HG03064 (cell line): ENCODE measurements at regions not wholly inside any gene's neighbourhood (a gene's known extent, or its start where the extent isn't known, plus 50 kb on each side); places are given as distances from the start of the nearest gene placed in this dataset.

ENCODE experiments used
- ATAC-seq: cut with Tn5 transposase; IDR thresholded peaks from one replicate; pipeline ENCODE4 v1.9.1; 2021; ENCODE audit warnings: low read depth; ENCODE audit not compliant: unreplicated experiment

GRCh38 chr13:90395348-90395747 is 952.1 kb upstream of the MIR17HG start:
- no peak for ATAC-seq

GRCh38 chr13:90395846-90396245 is 951.6 kb upstream of the MIR17HG start:
- ATAC-seq: no peak

GRCh38 chr13:90396266-90396665 is 951.2 kb upstream of the MIR17HG start:
- ATAC-seq: no peak

- ATAC-seq: no peak
These were observed 950.0 kb upstream of the MIR17HG start for GRCh38 chr13:90397503-90397902.

GRCh38 chr13:90400372-90400771 is 947.1 kb upstream of the MIR17HG start:
- ATAC-seq: no peak

GRCh38 chr13:90401150-90401549 is 946.3 kb upstream of the MIR17HG start:
- ATAC-seq: no peak

- no peak for ATAC-seq
These were observed 945.4 kb upstream of the MIR17HG start for GRCh38 chr13:90402102-90402501.

GRCh38 chr13:90402613-90403012 is 944.9 kb upstream of the MIR17HG start:
- no peak for ATAC-seq

- ATAC-seq: no peak
These were observed 944.0 kb upstream of the MIR17HG start for GRCh38 chr13:90403330-90404082.

- no peak for ATAC-seq
These were observed 942.2 kb upstream of the MIR17HG start for GRCh38 chr13:90405301-90405700.

- ATAC-seq: no peak
These were observed 934.5 kb upstream of the MIR17HG start for GRCh38 chr13:90412980-90413379.

- no peak for ATAC-seq
These were observed 933.9 kb upstream of the MIR17HG start for GRCh38 chr13:90413548-90413947.

- no peak for ATAC-seq
These were observed 932.5 kb upstream of the MIR17HG start for GRCh38 chr13:90414691-90415596.

- ATAC-seq: no peak
These were observed 931.6 kb upstream of the MIR17HG start for GRCh38 chr13:90415902-90416301.

- ATAC-seq: no peak
These were observed 931.0 kb upstream of the MIR17HG start for GRCh38 chr13:90416519-90416918.

- no peak for ATAC-seq
These were observed 930.5 kb upstream of the MIR17HG start for GRCh38 chr13:90416938-90417337.

GRCh38 chr13:90420683-90421082 is 926.8 kb upstream of the MIR17HG start:
- ATAC-seq: no peak

- ATAC-seq: no peak
These were observed 919.9 kb upstream of the MIR17HG start for GRCh38 chr13:90427322-90428272.

- ATAC-seq: no peak
These were observed 918.8 kb upstream of the MIR17HG start for GRCh38 chr13:90428522-90429210.

GRCh38 chr13:90430127-90430526 is 917.4 kb upstream of the MIR17HG start:
- ATAC-seq: no peak
